Stimulated activated CD4-positive, alpha-beta T cell treated with anti-CD3 and anti-CD28 coated beads, Interleukin-4, amount 100 ng/mL, for 4 hours (primary cell): ENCODE measurements at regions not wholly inside any gene's neighbourhood (a gene's known extent, or its start where the extent isn't known, plus 50 kb on each side); places are given as distances from the start of the nearest gene placed in this dataset.
"Not testable (repeated sequence)": the region's sequence is repeated elsewhere in the genome, so short reads cannot be mapped to it uniquely, and the experiment has no call there.

ENCODE experiments used
- DNase-seq, 2 experiments: peaks; one replicate each; pipeline ENCODE4 v3.0.0-alpha.2; 2020

GRCh38 chr11:116698080-116698479 is 74.7 kb downstream of the BUD13 start:
- no peak for DNase-seq

- no peak for DNase-seq
Observed at GRCh38 chr11:116697639-116698038, 75.1 kb downstream of the BUD13 start.

GRCh38 chr11:116697011-116697410 is 75.8 kb downstream of the BUD13 start:
- no peak for DNase-seq

- DNase-seq, result no peak
Observed at GRCh38 chr11:116696381-116696941, 76.3 kb downstream of the BUD13 start.

GRCh38 chr11:116695657-116696254 is 77.0 kb downstream of the BUD13 start:
- DNase-seq, result no peak

- DNase-seq, result no peak
Observed at GRCh38 chr11:116694815-116695590, 77.8 kb downstream of the BUD13 start.

GRCh38 chr11:116694349-116694725 is 78.5 kb downstream of the BUD13 start:
- DNase-seq, result no peak

- DNase-seq, result no peak
Observed at GRCh38 chr11:116693593-116694348, 79.0 kb downstream of the BUD13 start.

GRCh38 chr11:116693102-116693570 is 79.7 kb downstream of the BUD13 start:
- no peak for DNase-seq

GRCh38 chr11:116692318-116693101 is 80.3 kb downstream of the BUD13 start:
- no peak for DNase-seq

- DNase-seq, result peak; percentile 38 to 53
Observed at GRCh38 chr11:116691771-116692177, 81.0 kb downstream of the BUD13 start.

- DNase-seq, result no peak
Observed at GRCh38 chr11:116690611-116691010, 82.2 kb downstream of the BUD13 start.

- no peak for DNase-seq
Observed at GRCh38 chr11:116689413-116690127, 83.2 kb downstream of the BUD13 start.

- no peak for DNase-seq
Observed at GRCh38 chr11:116688202-116688540, 84.6 kb downstream of the BUD13 start.

GRCh38 chr11:116687458-116688201 is 85.2 kb downstream of the BUD13 start:
- no peak for DNase-seq

GRCh38 chr11:116686866-116687265 is 85.9 kb downstream of the BUD13 start:
- DNase-seq, result no peak

- no peak for DNase-seq
Observed at GRCh38 chr11:116683982-116684381, 88.8 kb downstream of the BUD13 start.

- DNase-seq, result no peak
Observed at GRCh38 chr11:116680349-116681125, 92.2 kb downstream of the BUD13 start.

GRCh38 chr11:116678887-116679286 is 93.9 kb downstream of the BUD13 start:
- no peak for DNase-seq

- DNase-seq, result not testable (repeated sequence)
Observed at GRCh38 chr11:116667318-116667717, 105.5 kb downstream of the BUD13 start.
